Ascending aorta (tissue), 2 donors: ENCODE measurements at regions not wholly inside any gene's neighbourhood (a gene's known extent, or its start where the extent isn't known, plus 50 kb on each side); places are given as distances from the start of the nearest gene placed in this dataset.

Experiments used
- DNase-seq, 2 donors: peaks; one replicate each; pipeline ENCODE4 v3.0.0-alpha.2; 2019; ENCODE audit warnings: low spot score in 2 of 2
- H3K27ac ChIP-seq, 2 donors: fragments of 200-600 bp; sonication (generic); one replicate each; pipeline ENCODE4 v1.5.1; 2016 to 2017; ENCODE audit warnings: mild to moderate bottlenecking in 1 of 2
- H3K27me3 ChIP-seq: fragments of 200-600 bp; sonication (generic); one replicate; pipeline ENCODE4 v1.5.1; 2017
- H3K36me3 ChIP-seq, 2 donors: fragments of 200-600 bp; sonication (generic); one replicate each; pipeline ENCODE4 v1.5.1; 2016
- H3K4me1 ChIP-seq, 2 donors: fragments of 200-600 bp; sonication (generic); one replicate each; pipeline ENCODE4 v1.5.1; 2016 to 2017; ENCODE audit warnings: mild to moderate bottlenecking in 1 of 2
- H3K4me3 ChIP-seq, 2 donors: fragments of 200-600 bp; sonication (generic); one replicate each; pipeline ENCODE4 v1.5.1; 2016 to 2017; ENCODE audit warnings: mild to moderate bottlenecking in 1 of 2
- H3K9me3 ChIP-seq, 2 donors: fragments of 200-600 bp; sonication (generic); one replicate each; pipeline ENCODE4 v1.5.1; 2016
- CTCF ChIP-seq, 3 experiments: fragments of 200-600 bp in 2 of 3; fragments of 450-650 bp in 1 of 3; sonication (generic) in 2 of 3; IDR thresholded peaks; one replicate each; pipeline ENCODE4 v1.5.1; 2016 to 2019; ENCODE audit warnings: antibody characterized with exemption in 3 of 3, mild to moderate bottlenecking in 1 of 3, moderate library complexity in 1 of 3
- intact Hi-C: fragments of 100-400 bp; cut with DNase I; formaldehyde crosslinking; loops from one replicate; pipeline ENCODE4 v1.15.1; 2023

GRCh38 chr11:19577976-19578619, 134.5 kb upstream of the NAV2 start:
- peaks cover 43 to 72% of the 10 kb centered on the region in 2 donors for H3K4me1 ChIP-seq
- peak overlapping the region; percentile 93 to 98 for H3K27ac ChIP-seq
- peak overlapping the region in 1 of 2 donors; percentile 52 for H3K4me3 ChIP-seq
- intact Hi-C loops = loop anchor here (1.0 to 5.0 kb wide), 5 partner anchors 15 to 149 kb away; partner anchors contain the start of gene NAV2
- peak in 1 of 2 donors; percentile 91 for DNase-seq
- no peaks in the 10 kb centered on the region for H3K9me3 ChIP-seq
- no peaks in the 10 kb centered on the region for H3K36me3 ChIP-seq
- TF ChIP-seq CTCF (IDR thresholded peaks at IDR 0.05) = peak in 1 of 3 experiments; percentile 29
- H3K27me3 ChIP-seq = no peaks in the 10 kb centered on the region

- intact Hi-C loops = loop anchor here (1.0 to 5.0 kb wide), 4 partner anchors 19 to 150 kb away; partner anchors contain the start of gene NAV2
- Histone ChIP-seq H3K36me3 (no peaks in the 10 kb centered on the region), H3K9me3 (no peaks in the 10 kb centered on the region), H3K27me3 (no peaks in the 10 kb centered on the region), H3K27ac (peak overlapping the region; percentile 93 to 98), H3K4me3 (peak overlapping the region in 1 of 2 donors; percentile 52), H3K4me1 (peaks cover 43 to 72% of the 10 kb centered on the region in 2 donors)
- no peak for TF ChIP-seq CTCF (IDR thresholded peaks at IDR 0.05)
- DNase-seq = no peak
Observed at GRCh38 chr11:19577391-19577975, 135.2 kb upstream of the NAV2 start.

- Histone ChIP-seq H3K9me3 (no peaks in the 10 kb centered on the region), H3K4me3 (peak overlapping the region in 1 of 2 donors; percentile 52), H3K27me3 (no peaks in the 10 kb centered on the region), H3K27ac (peak overlapping the region; percentile 93 to 98), H3K4me1 (peaks cover 43 to 72% of the 10 kb centered on the region in 2 donors), H3K36me3 (no peaks in the 10 kb centered on the region)
- no peak for TF ChIP-seq CTCF (IDR thresholded peaks at IDR 0.05)
- intact Hi-C loops = loop anchor here (1.0 to 5.0 kb wide), 4 partner anchors 19 to 150 kb away; partner anchors contain the start of gene NAV2
- no peak for DNase-seq
Observed at GRCh38 chr11:19576903-19577302, 135.7 kb upstream of the NAV2 start.

GRCh38 chr11:19576054-19576453, 136.6 kb upstream of the NAV2 start:
- intact Hi-C loops = loop anchor here (5.0 kb wide), 3 partner anchors 106 to 151 kb away; partner anchors contain the start of gene NAV2
- H3K4me1 ChIP-seq = peaks cover 43 to 71% of the 10 kb centered on the region in 2 donors
- no peak for DNase-seq
- no peaks in the 10 kb centered on the region for H3K27me3 ChIP-seq
- H3K4me3 ChIP-seq = no peak overlapping the region
- H3K9me3 ChIP-seq = no peaks in the 10 kb centered on the region
- TF ChIP-seq CTCF (IDR thresholded peaks at IDR 0.05) = no peak
- no peaks in the 10 kb centered on the region for H3K36me3 ChIP-seq
- peak overlapping the region; percentile 93 to 98 for H3K27ac ChIP-seq

- no peak overlapping the region for H3K4me3 ChIP-seq
- H3K9me3 ChIP-seq = no peaks in the 10 kb centered on the region
- no peaks in the 10 kb centered on the region for H3K36me3 ChIP-seq
- no peaks in the 10 kb centered on the region for H3K27me3 ChIP-seq
- peak overlapping the region; percentile 93 to 98 for H3K27ac ChIP-seq
- DNase-seq = no peak
- intact Hi-C loops = loop anchor here (5.0 kb wide), 3 partner anchors 107 to 152 kb away; partner anchors contain the start of gene NAV2
- peaks cover 43 to 60% of the 10 kb centered on the region in 2 donors for H3K4me1 ChIP-seq
- no peak for TF ChIP-seq CTCF (IDR thresholded peaks at IDR 0.05)
Observed at GRCh38 chr11:19574916-19575315, 137.7 kb upstream of the NAV2 start.
